ENCODE measurements at regions not wholly inside any gene's neighbourhood (a gene's known extent, or its start where the extent isn't known, plus 50 kb on each side); places are given as distances from the start of the nearest gene placed in this dataset.
"Not testable (repeated sequence)": the region's sequence is repeated elsewhere in the genome, so short reads cannot be mapped to it uniquely, and the experiment has no call there.

DNA sequence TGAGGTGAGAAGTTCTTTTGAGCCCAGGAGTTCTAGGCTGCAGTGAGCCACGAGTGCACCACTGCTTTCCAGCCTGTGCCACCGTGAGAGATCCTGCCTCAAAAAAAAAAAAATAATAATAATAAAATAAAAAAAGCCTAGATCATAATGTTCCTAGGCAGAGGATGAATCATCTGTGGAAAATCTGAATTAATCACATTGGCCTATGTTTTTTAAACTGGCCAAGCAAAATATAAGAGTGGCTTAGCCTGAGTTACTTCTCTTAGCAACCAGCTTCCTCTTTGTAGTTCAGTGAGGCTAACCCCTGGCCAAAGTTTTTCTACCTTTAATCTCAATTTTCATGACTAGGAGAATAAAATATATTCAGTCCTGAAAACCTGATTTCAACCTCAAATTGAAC is 614.6 kb downstream of the PPP4R3C start:
- DNase-seq, result no peak

DNA sequence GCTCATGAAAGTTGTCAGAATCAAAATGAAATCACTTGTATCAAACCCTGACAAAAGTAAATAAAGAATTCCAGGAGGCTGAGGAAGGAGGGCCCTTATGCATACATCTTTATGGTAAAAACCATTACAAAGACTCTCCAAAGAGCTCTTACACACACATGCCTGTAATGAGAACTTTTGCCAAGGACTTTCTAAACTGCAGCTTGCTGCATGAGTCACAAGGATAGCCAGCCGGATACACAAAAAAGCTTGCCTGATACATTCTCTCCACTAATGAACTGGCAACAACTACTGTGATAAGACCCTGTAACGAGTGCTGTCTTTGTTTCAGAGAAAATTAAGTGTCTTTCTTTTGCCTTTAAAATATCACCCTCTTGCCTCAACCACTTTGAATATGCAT is 618.1 kb downstream of the PPP4R3C start:
- no peak for DNase-seq

DNA sequence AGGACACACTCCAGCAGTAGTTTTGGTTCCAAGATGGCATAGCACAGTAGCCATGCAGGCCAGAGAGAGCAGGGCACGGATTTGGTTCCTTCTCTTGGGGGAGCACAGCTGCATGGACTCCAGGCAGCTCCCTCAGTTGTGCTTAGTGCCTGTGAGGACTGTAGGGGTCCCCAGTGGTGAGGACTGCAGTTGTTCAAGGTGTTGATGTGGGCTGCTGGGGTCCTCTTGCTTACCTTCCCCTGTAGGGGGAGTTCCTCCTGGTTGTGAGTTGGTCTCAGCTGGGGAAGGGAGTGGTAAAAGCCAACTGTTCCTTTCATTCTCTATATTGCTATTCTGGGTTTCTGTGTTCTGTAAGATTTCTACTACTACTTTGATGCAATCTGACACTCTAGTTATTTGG is 606.5 kb downstream of the MAGEB5 start:
- no peak for DNase-seq

DNA sequence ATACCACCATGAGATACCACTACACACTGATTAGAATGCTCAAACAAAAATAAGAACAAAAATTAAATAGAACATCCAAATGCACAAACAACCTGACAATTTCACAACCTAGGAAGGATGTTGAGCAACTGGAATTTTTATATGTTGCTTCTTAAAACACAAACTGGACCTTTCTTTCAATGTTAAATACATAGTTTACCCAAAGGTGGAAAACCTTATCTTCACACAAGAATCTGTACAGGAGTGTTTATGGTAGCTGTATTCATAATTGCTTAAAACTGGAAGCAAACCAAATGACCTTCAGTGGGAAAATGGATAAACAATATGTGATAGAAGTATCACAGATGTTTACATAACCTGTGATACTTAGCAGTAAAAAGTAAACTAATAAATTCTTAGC is 573.8 kb downstream of the MAGEB5 start:
- DNase-seq, result no peak

DNA sequence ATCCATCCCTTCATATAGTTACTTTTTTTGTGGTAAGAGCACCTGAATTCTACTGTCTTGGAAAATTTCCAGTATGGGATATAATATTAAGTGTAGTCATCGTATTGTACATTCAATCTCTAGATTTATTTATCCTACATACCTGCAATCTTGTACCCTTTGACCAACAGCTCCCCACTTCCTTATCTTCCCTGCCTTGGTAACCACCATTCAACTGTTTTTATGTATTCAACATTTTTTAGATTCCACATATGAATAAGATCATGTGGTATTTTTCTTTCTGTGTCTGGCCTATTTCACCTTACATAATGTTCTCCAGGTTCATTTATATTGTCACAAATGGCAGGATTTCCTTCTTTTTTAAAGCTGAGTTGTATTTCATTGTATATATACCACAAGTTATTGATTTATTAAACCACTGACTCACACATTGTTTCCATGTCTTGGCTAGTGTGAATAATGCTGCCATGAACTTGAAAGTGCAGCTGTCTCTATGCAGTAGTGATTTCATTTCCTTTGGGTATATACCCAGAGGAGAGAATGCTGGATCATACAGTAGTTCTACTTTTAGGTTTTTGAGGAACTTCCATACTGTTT is 572.5 kb downstream of the MAGEB5 start:
- DNase-seq, result peak; percentile 20

DNA sequence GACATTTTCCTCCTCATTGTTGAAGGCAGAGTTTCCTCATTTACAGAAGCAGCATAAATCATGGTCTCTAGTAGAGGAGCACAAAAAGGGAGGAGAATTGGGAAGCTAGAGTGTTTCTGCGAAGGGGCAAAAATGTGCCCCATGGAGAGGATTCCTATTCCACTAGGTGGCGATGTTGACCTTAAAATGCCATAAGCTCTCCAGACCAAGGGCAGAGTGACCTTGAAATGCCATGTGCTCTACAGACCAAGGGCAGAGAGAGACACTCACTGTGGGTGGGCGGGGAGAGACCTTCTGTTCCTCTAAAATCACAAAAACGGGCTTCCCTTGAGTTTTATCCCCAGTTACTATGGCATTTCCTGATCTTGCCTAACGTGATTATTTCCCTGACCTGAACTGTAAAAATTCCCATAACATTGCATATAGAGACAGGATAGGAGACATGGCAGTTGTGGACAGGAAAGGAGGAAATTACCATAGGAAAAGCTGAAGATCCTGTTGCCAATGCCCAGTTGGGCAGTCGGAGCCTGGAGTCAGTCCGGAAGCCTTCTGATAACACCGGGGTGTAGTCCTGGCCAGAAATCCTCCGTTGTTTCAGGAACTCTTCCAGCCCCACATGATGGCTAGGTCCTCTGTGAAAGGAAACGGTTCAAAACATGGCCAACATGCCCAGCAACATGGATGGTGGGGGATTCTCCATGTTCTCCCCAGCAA is 567.7 kb downstream of the MAGEB5 start:
- no peak for DNase-seq

DNA sequence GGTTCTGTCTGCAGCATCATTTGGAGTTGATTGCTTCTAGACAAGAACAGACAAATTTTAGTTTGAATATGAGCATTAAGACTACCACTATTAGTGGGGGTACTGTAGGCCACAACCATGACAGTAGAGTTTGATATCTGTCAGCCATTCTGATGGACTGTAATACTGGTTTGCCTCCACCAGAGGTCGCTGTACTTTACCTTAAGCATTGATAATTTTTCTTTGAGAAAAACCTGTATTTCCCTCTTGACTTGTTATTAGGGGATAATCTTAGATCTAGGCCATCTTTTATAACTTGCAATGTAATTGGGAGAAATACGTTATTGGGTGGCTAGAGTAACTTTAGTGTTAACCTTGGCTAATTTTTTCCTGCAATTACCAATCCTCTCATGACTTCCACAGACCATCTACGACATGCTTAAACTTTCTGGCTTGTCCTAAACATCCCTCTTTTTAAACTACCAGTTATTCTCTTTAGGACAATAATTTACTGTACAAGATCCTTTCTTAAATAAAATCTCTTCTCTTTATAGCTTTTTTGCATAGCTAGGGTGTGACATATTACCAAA is 562.4 kb downstream of the MAGEB5 start:
- no peak for DNase-seq

DNA sequence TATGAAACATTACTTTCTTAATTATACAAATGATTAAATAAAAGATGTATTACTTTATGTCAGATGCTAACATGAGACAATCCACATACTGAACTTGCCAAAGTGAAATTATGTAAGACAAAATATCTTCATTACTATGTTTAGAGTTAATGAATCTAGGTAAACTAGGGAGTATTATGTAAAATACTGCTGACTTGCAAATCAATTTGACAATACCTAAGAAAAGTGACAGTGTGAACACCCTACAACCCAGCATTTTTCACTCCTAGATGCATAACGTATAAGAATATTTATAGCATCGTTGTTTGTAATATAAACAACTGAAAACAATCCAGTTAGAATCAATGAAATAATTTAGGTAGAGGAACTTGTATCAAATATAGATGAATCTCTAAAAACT is 546.3 kb downstream of the MAGEB5 start:
- DNase-seq, result no peak

DNA sequence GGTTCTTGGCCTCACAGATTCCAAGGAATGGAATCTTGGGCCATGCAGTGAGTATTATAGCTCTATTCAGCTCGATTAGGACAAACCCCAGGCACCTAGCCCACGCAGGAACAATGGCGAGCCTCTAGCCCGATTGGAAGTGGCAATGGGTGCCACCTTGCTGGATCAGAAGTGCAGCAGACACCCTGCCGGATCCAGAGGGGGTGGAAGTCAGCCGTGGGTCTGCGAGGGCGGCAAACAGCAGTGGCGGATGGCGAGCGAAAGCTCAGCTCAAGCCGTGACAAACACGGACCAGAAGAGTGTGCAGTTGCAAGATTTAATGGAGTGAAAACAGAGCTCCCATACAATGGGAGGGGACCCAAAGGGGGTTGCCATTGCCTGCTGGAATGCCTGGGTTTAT is 539.8 kb downstream of the MAGEB5 start:
- not testable (repeated sequence) for DNase-seq

DNA sequence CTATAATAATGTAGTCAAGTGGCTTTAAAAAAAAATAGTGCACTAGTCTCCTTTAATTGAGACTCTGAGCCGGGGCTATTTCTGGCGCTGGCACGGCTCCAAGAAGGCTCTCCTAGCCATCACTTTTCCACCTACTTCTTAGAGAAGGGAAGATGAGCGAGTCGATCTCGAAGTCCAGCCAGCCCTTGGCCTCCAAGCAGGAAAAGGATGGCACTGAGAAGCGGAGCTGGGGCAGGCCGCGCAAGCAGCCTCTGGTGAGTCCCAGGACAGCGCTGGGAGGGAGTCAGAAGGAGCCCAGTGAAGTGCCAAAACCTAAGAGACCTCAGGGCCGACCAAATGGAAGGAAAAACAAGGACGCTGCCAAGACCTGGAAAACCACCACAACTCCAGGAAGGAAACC is 531.9 kb downstream of the MAGEB5 start:
- no peak for DNase-seq

DNA sequence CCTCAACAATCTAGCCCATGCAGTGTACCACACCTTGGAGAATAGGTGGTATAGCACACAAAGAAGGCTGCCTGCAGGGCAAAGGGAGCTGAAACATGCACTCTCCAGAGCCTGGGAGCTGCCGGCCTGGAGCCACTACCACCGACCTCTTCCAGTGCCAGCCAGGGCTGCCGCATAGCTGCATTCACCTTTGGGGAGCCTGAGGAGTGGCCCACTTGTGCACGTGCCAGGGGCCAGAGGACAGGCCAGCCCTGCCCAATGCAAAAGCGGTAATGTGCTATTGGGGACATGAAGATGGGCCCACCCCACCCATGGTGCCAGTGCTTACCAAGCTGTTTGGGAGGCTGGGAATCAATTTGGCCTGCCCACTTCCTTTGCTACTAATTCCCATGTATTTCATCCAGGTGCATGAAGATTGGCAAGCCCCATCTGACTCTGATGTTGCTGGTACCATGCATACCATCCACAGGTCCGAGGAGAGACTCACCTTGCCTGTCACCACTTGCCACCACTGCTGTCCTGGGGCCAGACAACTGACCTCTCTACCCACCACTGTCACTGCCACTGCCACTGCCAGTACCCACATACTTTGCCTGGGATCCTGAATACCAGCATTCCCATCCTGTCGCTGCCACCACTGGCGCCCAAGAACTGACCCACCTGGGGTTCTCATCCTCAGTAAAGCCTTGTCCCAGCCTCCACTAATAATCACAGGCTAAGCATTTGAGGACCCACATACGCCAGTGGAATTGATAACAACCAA is 506.9 kb downstream of the MAGEB5 start:
- no peak for DNase-seq

DNA sequence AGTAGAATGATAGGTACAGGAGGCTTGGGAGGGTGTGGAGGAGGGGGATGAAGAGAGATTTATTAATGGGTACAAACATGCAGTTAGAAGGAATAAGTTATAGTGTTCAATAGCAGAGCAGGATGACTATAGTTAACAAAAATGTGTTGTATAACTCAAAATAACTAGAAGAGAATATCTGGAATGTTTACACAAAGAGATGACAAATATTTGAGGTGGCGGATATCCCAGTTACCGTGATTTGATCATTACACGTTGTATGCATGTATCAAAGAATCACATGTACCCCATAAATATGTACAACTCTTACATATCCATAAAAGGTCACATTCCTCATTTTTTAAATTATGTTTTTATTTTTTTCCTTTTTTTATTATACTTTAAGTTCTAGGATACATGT is 456.6 kb downstream of the MAGEB5 start:
- DNase-seq, result no peak

DNA sequence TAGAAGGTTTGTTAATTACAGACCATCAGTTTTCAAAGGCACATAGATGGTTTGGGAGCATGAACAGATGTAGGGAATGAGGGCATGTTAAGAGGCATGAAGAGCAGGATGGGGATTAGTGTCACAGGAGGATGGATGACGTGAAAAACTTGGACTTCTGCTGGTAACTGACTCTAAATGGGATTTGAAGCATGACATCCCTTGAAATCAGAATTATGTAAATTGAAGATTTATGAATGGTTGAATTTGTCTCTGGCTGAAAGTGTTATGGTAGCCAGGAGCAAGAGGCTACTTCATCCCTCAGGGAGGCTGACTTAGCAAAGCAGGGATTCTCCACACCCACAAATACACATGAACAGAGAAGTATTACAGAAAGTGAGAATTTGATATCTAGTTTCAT is 454.6 kb downstream of the MAGEB5 start:
- no peak for DNase-seq

DNA sequence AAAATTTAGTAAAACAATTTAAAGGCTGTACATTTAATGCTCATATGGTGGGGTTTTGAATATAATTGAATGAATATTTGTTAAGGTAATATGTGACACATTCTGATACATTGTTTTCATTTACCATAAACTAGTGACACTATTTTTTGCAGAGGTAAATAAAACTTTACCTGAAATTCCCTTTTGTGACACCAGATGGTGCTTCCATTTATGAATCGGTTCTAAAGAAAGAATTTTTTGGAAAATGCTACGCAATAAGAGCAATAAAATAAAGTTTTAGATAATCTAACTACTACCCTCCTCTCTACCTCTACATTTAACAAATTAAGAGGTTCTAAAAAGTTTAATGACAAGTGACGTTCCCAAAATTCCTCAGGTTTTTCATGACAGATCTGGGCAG is 448.9 kb downstream of the MAGEB5 start:
- no peak for DNase-seq

DNA sequence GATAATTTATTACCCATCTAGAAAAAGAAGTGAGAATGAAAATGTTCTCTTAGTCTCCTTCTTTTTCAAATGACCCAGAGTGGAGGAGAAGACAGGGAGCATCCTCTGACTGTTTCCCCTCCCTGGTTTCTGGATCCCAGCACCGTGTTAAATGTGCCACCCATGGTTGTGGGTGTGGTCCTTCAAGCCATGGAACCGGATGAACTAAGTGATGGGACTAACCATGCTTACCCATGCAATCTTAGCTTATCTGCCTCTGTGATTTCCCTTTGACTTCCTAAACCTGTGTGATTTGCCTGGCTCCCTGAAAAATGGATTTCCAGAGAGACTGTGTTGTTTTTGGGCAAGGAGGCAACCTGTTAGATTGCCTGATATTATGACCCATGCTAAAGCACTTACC is 437.1 kb downstream of the MAGEB5 start:
- DNase-seq, result no peak

DNA sequence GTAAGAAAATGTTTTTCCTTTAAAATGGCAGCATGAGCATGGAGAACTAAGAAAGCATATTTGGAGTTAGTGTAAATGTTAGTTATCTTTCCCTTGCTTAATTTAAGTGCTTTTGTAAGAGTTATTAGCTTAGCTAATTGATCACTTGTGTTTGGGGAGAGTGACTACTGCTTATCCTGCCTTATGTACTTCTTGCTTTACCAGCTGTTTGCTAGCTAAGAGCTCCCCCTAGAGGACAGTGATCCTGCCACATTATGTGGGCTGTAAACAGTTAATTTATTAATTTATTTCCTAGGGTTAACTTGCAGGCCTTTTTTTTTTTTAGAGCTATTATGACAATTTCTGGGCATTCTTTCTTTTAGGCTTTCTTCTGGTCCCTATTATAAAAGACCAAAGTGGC is 435.8 kb downstream of the MAGEB5 start:
- DNase-seq, result no peak

DNA sequence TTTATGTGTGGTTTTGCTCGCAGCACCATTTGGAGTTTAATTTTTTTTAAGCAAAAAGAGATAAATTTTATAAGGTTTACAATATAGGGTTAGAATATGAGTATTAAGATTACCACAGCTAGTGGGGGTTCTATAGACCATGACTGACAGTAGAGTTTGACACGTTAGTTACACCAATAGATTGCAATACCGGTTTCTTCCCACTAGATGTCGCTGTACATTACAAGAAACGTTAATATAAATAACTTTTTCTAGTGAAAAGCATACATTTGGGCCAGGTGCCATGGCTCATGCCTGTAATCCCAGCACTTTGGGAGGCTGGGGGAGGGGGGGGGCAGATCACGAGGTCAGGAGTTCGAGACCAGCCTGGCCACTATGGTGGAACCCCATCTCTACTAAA is 433.6 kb downstream of the MAGEB5 start:
- DNase-seq, result no peak

DNA sequence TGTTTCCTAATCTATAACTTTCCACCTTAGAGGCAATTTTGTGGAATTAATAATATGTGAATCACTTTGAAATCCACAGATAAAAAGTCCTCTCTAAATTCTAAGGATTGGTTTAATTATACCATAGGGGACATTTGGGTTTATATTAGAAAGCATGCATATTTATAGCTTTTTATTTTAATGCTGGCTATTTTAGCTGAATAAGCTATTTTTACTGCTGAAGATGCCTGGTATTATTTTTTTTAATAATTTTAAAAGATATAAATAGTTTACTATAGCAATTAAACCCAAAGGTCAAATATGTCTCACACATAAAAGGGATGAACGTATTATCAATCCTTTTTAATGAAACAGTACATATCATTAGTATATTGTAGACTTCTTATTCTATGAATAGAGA is 415.4 kb downstream of the MAGEB5 start:
- no peak for DNase-seq

DNA sequence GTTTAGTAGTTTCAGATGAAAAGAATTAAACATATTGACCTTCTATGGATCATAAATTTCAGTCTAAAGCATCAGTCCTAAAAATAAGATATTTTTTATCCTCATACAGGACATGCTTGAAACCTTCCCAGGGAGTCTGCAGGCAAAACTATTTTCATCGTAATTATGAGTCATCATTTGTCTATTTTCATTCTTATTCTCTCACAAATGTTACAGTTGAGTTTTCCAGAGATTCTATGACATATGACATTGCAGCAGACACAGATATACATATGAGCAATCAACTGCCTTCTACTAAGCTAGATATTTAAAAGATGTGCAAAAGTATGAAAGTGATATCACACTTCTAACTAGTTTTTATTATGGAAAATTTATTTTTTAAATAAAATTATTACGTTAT is 398.0 kb downstream of the MAGEB5 start:
- DNase-seq, result no peak

DNA sequence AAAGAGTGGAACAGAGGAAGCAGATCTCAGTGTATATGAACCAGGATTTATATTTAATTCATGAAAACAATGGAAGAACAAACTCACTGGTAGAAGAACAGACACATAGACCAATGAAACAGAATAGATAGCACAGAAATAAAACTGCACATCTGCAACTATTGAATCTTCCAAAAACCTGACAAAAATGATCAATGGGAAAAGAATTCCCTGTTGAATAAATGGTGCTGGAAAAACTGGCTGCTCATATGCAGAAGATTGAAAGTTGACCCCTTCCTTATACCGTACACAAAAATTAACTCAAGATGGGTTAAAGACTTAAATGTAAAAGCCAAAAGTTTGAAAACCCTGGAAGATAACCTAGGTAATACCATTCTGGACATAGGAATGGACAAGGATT is 391.0 kb downstream of the MAGEB5 start:
- no peak for DNase-seq

DNA sequence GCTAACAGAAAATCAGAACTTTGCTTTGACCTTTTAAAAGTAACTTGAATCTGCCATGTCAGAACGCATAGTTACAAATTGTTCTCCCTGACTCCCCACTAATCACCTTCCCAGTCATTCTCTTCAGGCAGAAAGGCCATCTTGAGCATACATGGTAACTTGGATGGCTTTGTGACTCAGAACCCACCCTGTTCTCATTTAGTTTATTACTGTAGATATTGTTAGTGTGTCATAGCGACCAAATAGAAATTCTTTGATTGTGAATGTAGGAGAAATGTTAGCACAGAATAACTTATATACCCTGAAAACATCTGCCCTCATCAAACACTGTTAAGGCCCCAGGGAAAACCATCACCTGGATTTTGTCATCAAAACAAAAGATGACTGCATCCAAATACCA is 382.0 kb downstream of the MAGEB5 start:
- DNase-seq, result no peak

DNA sequence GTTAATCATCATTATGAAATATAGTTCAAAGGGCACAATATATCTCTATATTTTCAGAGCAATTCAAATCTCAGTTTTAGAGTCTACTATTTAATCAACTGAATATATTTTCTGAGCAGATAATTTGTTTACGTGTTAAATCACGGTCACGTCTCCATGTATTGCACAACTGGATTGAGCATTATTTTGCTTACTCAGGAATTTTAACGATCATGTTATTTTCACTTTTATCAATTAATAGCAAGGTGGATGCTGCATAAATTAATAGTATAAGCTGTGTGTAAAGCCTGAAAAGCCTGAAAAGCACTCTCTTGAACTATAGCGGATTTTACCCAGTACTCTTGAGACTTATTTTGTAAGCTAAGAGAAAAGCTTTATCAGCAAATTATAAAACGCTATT is 374.9 kb downstream of the MAGEB5 start:
- no peak for DNase-seq

DNA sequence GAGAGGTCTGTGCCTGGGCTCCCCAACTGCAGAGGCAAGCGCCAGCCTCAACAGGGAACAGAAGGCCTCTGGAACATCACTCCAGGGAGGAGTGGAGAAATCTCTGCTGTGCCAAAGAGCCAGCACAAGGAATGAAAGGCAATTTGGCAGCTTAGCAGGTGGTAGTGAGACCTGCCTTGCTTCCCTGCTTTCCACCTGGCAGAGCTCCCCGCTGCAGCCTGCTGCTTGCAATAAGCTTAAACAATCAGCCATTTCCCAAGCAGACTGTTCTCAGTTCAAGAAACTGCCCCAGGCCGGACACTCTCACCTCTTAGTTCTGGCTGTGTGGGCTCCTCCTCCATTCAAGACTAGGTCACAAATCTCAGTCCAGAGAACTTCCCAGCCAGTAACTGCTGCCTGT is 370.6 kb downstream of the MAGEB5 start:
- DNase-seq, result no peak

DNA sequence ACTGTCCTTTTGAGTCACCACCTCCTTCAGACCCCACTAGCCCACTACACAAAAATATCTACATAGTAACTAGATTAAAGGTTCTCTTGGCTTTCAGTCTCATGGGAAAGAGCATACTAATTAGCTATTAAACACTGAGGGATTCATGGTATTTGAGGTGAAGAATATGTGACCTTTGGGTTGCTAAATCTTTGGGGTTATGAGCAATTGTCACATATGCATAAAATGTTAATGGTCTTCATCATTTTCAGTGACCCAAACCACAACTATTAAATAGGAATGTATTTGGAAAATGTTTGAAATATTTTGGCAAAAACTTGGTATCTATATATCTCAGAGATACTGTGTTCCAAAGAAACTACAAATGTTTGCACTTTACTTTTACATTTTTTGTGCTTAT is 365.1 kb downstream of the MAGEB5 start:
- no peak for DNase-seq

All from kidney glomerular epithelial cell (primary cell).